ENCODE measurements at regions not wholly inside any gene's neighbourhood (a gene's known extent, or its start where the extent isn't known, plus 50 kb on each side); places are given as distances from the start of the nearest gene placed in this dataset.
"Not testable (repeated sequence)": the region's sequence is repeated elsewhere in the genome, so short reads cannot be mapped to it uniquely, and the experiment has no call there.

- intact Hi-C loops (cut with micrococcal nuclease): not testable (repeated sequence)
Observed at GRCh38 chr4:49117951-49118350, 131.9 kb downstream of the CWH43 start.

GRCh38 chr4:49118379-49119212 is 132.5 kb downstream of the CWH43 start:
- DNase-seq; H3K27ac Mint-ChIP-seq; intact Hi-C loops (cut with micrococcal nuclease); H3K4me3 Mint-ChIP-seq; CTCF ChIA-PET; H3K4me1 Mint-ChIP-seq (ENCODE audit: low read depth); H3K27me3 Mint-ChIP-seq (ENCODE audit: low read depth): not testable (repeated sequence)
- Mint-ChIP-seq H3K36me3 (ENCODE audit: low read depth) (peaks cover 43% of the 10 kb centered on the region), H3K9me3 (peaks cover 69% of the 10 kb centered on the region)

More at GRCh38 chr4:49117951-49118350, 131.9 kb downstream of the CWH43 start:
- H3K27ac Mint-ChIP-seq; DNase-seq; H3K27me3 Mint-ChIP-seq (ENCODE audit: low read depth); H3K4me3 Mint-ChIP-seq; CTCF ChIA-PET; H3K4me1 Mint-ChIP-seq (ENCODE audit: low read depth): not testable (repeated sequence)
- peaks cover 74% of the 10 kb centered on the region for H3K9me3 Mint-ChIP-seq
- peaks cover 47% of the 10 kb centered on the region for H3K36me3 Mint-ChIP-seq (ENCODE audit: low read depth)

- H3K4me3 Mint-ChIP-seq; H3K27me3 Mint-ChIP-seq (ENCODE audit: low read depth); CTCF ChIA-PET; H3K4me1 Mint-ChIP-seq (ENCODE audit: low read depth); DNase-seq; H3K27ac Mint-ChIP-seq; intact Hi-C loops (cut with micrococcal nuclease): not testable (repeated sequence)
- Mint-ChIP-seq H3K9me3 (peaks cover 61% of the 10 kb centered on the region), H3K36me3 (ENCODE audit: low read depth) (peaks cover 41% of the 10 kb centered on the region)
Observed at GRCh38 chr4:49119345-49119744, 133.3 kb downstream of the CWH43 start.

- CTCF ChIA-PET; DNase-seq; H3K27me3 Mint-ChIP-seq (ENCODE audit: low read depth); H3K27ac Mint-ChIP-seq; intact Hi-C loops (cut with micrococcal nuclease); H3K4me1 Mint-ChIP-seq (ENCODE audit: low read depth); H3K4me3 Mint-ChIP-seq: not testable (repeated sequence)
- H3K36me3 Mint-ChIP-seq (ENCODE audit: low read depth): peaks cover 36% of the 10 kb centered on the region
- H3K9me3 Mint-ChIP-seq: peaks cover 53% of the 10 kb centered on the region
Observed at GRCh38 chr4:49120042-49120779, 134.1 kb downstream of the CWH43 start.

- intact Hi-C loops (cut with micrococcal nuclease); CTCF ChIA-PET; H3K27ac Mint-ChIP-seq; H3K4me1 Mint-ChIP-seq (ENCODE audit: low read depth); H3K27me3 Mint-ChIP-seq (ENCODE audit: low read depth); DNase-seq; H3K4me3 Mint-ChIP-seq: not testable (repeated sequence)
- H3K36me3 Mint-ChIP-seq (ENCODE audit: low read depth): peaks cover 36% of the 10 kb centered on the region
- H3K9me3 Mint-ChIP-seq: peaks cover 47% of the 10 kb centered on the region
Observed at GRCh38 chr4:49120804-49121203, 134.7 kb downstream of the CWH43 start.

- DNase-seq; H3K4me1 Mint-ChIP-seq (ENCODE audit: low read depth); H3K27me3 Mint-ChIP-seq (ENCODE audit: low read depth); H3K27ac Mint-ChIP-seq; CTCF ChIA-PET; H3K36me3 Mint-ChIP-seq (ENCODE audit: low read depth); H3K4me3 Mint-ChIP-seq; intact Hi-C loops (cut with micrococcal nuclease): not testable (repeated sequence)
- H3K9me3 Mint-ChIP-seq: peaks cover 11% of the 10 kb centered on the region
Observed at GRCh38 chr4:49126443-49126842, 140.4 kb downstream of the CWH43 start.

GRCh38 chr4:49126858-49127257 is 140.8 kb downstream of the CWH43 start:
- H3K9me3 Mint-ChIP-seq: peaks cover 13% of the 10 kb centered on the region
- not testable (repeated sequence) for H3K4me3 Mint-ChIP-seq

GRCh38 chr4:49129385-49129784 is 143.3 kb downstream of the CWH43 start:
- H3K36me3 Mint-ChIP-seq (ENCODE audit: low read depth); H3K4me3 Mint-ChIP-seq; H3K4me1 Mint-ChIP-seq (ENCODE audit: low read depth); DNase-seq; H3K27ac Mint-ChIP-seq; H3K27me3 Mint-ChIP-seq (ENCODE audit: low read depth); intact Hi-C loops (cut with micrococcal nuclease); CTCF ChIA-PET: not testable (repeated sequence)
- H3K9me3 Mint-ChIP-seq: peaks cover 18% of the 10 kb centered on the region

More at GRCh38 chr4:49126858-49127257, 140.8 kb downstream of the CWH43 start:
- H3K27ac Mint-ChIP-seq; CTCF ChIA-PET; H3K27me3 Mint-ChIP-seq (ENCODE audit: low read depth); H3K36me3 Mint-ChIP-seq (ENCODE audit: low read depth); DNase-seq; H3K4me1 Mint-ChIP-seq (ENCODE audit: low read depth); intact Hi-C loops (cut with micrococcal nuclease): not testable (repeated sequence)

- H3K4me3 Mint-ChIP-seq; H3K27ac Mint-ChIP-seq; DNase-seq; CTCF ChIA-PET; H3K4me1 Mint-ChIP-seq (ENCODE audit: low read depth); intact Hi-C loops (cut with micrococcal nuclease); H3K36me3 Mint-ChIP-seq (ENCODE audit: low read depth); H3K27me3 Mint-ChIP-seq (ENCODE audit: low read depth): not testable (repeated sequence)
- peaks cover 20% of the 10 kb centered on the region for H3K9me3 Mint-ChIP-seq
Observed at GRCh38 chr4:49129870-49130269, 143.8 kb downstream of the CWH43 start.

- not testable (repeated sequence) for DNase-seq
Observed at GRCh38 chr4:49130724-49131123, 144.6 kb downstream of the CWH43 start.

GRCh38 chr4:49137043-49137442 is 151.0 kb downstream of the CWH43 start:
- DNase-seq; H3K27me3 Mint-ChIP-seq (ENCODE audit: low read depth); CTCF ChIA-PET; intact Hi-C loops (cut with micrococcal nuclease); H3K27ac Mint-ChIP-seq; H3K4me3 Mint-ChIP-seq; H3K4me1 Mint-ChIP-seq (ENCODE audit: low read depth): not testable (repeated sequence)
- Mint-ChIP-seq H3K9me3 (peaks cover 25% of the 10 kb centered on the region), H3K36me3 (ENCODE audit: low read depth) (peaks cover 20% of the 10 kb centered on the region)

More at GRCh38 chr4:49130724-49131123, 144.6 kb downstream of the CWH43 start:
- H3K27ac Mint-ChIP-seq; H3K4me3 Mint-ChIP-seq; H3K36me3 Mint-ChIP-seq (ENCODE audit: low read depth); H3K27me3 Mint-ChIP-seq (ENCODE audit: low read depth); CTCF ChIA-PET; H3K4me1 Mint-ChIP-seq (ENCODE audit: low read depth); intact Hi-C loops (cut with micrococcal nuclease): not testable (repeated sequence)
- peaks cover 21% of the 10 kb centered on the region for H3K9me3 Mint-ChIP-seq

GRCh38 chr4:49137961-49138360 is 151.9 kb downstream of the CWH43 start:
- peaks cover 27% of the 10 kb centered on the region for H3K9me3 Mint-ChIP-seq
- intact Hi-C loops (cut with micrococcal nuclease); CTCF ChIA-PET; H3K4me3 Mint-ChIP-seq; H3K27me3 Mint-ChIP-seq (ENCODE audit: low read depth); H3K27ac Mint-ChIP-seq; DNase-seq; H3K4me1 Mint-ChIP-seq (ENCODE audit: low read depth): not testable (repeated sequence)
- H3K36me3 Mint-ChIP-seq (ENCODE audit: low read depth): peaks cover 22% of the 10 kb centered on the region

- intact Hi-C loops (cut with micrococcal nuclease); H3K27me3 Mint-ChIP-seq (ENCODE audit: low read depth); DNase-seq; H3K4me1 Mint-ChIP-seq (ENCODE audit: low read depth); H3K4me3 Mint-ChIP-seq; CTCF ChIA-PET; H3K27ac Mint-ChIP-seq: not testable (repeated sequence)
- Mint-ChIP-seq H3K9me3 (peaks cover 34% of the 10 kb centered on the region), H3K36me3 (ENCODE audit: low read depth) (peaks cover 29% of the 10 kb centered on the region)
Observed at GRCh38 chr4:49138818-49139217, 152.7 kb downstream of the CWH43 start.

Data from activated naive CD4-positive, alpha-beta T cell treated with anti-CD3 and anti-CD28 coated beads for 36 hours (primary cell).